B cell (primary cell): ENCODE measurements at regions not wholly inside any gene's neighbourhood (a gene's known extent, or its start where the extent isn't known, plus 50 kb on each side); places are given as distances from the start of the nearest gene placed in this dataset.

Experiments
- ATAC-seq: fragments of 200-7000 bp; cut with Tn5 transposase; one replicate; pipeline ENCODE4 v1.10.0; 2021; ENCODE audit warnings: low read depth, mild to moderate bottlenecking, moderate number of reproducible peaks, moderate library complexity
- CTCF ChIA-PET: fragments of 350-600 bp; sonication (Branson Sonifier 250); formaldehyde crosslinking; loops from one replicate; lab custom pipeline; 2021; ENCODE audit warnings: antibody characterized with exemption, inconsistent platforms; lab: Charles Lee
- POLR2A ChIA-PET: fragments of 350-600 bp; sonication (Branson Sonifier 250); formaldehyde crosslinking; loops from one replicate; lab custom pipeline; 2021; ENCODE audit warnings: antibody characterized with exemption; lab: Charles Lee
- DNase-seq: peaks from one replicate; pipeline ENCODE4 v3.0.0; 2013
- H2AFZ ChIP-seq: 2 replicates; pipeline ENCODE4 v1.6.1; 2012; ENCODE audit warnings: mild to moderate bottlenecking, low read depth, low read length; ENCODE audit not compliant: insufficient read depth, poor library complexity, severe bottlenecking
- H3K27ac ChIP-seq, 2 donors: 1 replicate in 1 of 2; 2 replicates in 1 of 2; pipeline ENCODE4 v1.5.1; 2012 to 2013; ENCODE audit warnings: low read length in 2 of 2, mild to moderate bottlenecking in 2 of 2, moderate library complexity in 1 of 2
- H3K27me3 ChIP-seq, 4 experiments: fragments of 200-600 bp in 1 of 4; sonication (generic) in 1 of 4; replicated peaks in 1 of 4; 1 replicate in 2 of 4; 2 replicates in 2 of 4; pipeline versions ENCODE4 v1.6.1 to v1.7.0; 2013 to 2016; ENCODE audit warnings: low read length in 3 of 4, mild to moderate bottlenecking in 2 of 4, mixed read lengths in 1 of 4, moderate library complexity in 1 of 4; ENCODE audit not compliant: insufficient read depth in 4 of 4, control insufficient read depth in 3 of 4; ENCODE audit errors: control extremely low read depth in 1 of 4
- H3K36me3 ChIP-seq, 2 experiments: replicated peaks in 1 of 2; 1 replicate in 1 of 2; 2 replicates in 1 of 2; pipeline versions ENCODE4 v1.6.1 to v1.7.1; 2013; ENCODE audit warnings: low read length in 1 of 2; ENCODE audit not compliant: insufficient read depth in 2 of 2, control insufficient read depth in 1 of 2; ENCODE audit errors: control extremely low read depth in 1 of 2, extremely low read depth in 1 of 2
- H3K4me1 ChIP-seq, 2 donors: fragments of 200-600 bp in 1 of 2; sonication (generic) in 1 of 2; 1 replicate in 1 of 2; 2 replicates in 1 of 2; pipeline versions ENCODE4 v1.5.1 to v1.6.1; 2013 to 2017; ENCODE audit warnings: low read length in 2 of 2; ENCODE audit not compliant: control insufficient read depth in 2 of 2, insufficient read depth in 2 of 2
- H3K4me2 ChIP-seq: replicated peaks from 2 replicates; pipeline ENCODE3; 2012; ENCODE audit warnings: mild to moderate bottlenecking, low read depth, low read length; ENCODE audit not compliant: poor library complexity, severe bottlenecking
- H3K4me3 ChIP-seq, 5 experiments: fragments of 200-600 bp in 1 of 5; sonication (generic) in 1 of 5; 1 replicate in 3 of 5; 2 replicates in 2 of 5; pipeline versions ENCODE4 v1.5.1 to v1.7.0; 2011 to 2016; ENCODE audit warnings: low read length in 4 of 5, mild to moderate bottlenecking in 4 of 5, low read depth in 2 of 5, control low read depth in 1 of 5, moderate library complexity in 1 of 5; ENCODE audit not compliant: insufficient read depth in 1 of 5; ENCODE audit errors: control extremely low read depth in 1 of 5, extremely low read depth in 1 of 5
- H3K79me2 ChIP-seq: fragments of 200-600 bp; sonication (generic); one replicate; pipeline ENCODE4 v1.6.0; 2016; ENCODE audit warnings: low read length; ENCODE audit not compliant: control insufficient read depth, insufficient read depth
- H3K9ac ChIP-seq: fragments of 200-600 bp; sonication (generic); 2 replicates; pipeline ENCODE4 v1.6.1; 2017; ENCODE audit warnings: mild to moderate bottlenecking, low read length, moderate library complexity
- H3K9me3 ChIP-seq, 3 donors: one replicate each; pipeline versions ENCODE4 v1.6.1 to v1.7.1; 2013; ENCODE audit warnings: low read length in 2 of 3; ENCODE audit not compliant: control insufficient read depth in 2 of 3, insufficient read depth in 1 of 3; ENCODE audit errors: control extremely low read depth in 1 of 3
- H4K20me1 ChIP-seq: 2 replicates; pipeline ENCODE4 v1.6.0; 2012; ENCODE audit warnings: mild to moderate bottlenecking, low read length; ENCODE audit not compliant: insufficient read depth, control insufficient read depth, poor library complexity, severe bottlenecking
- H3K27ac Mint-ChIP-seq: one replicate; pipeline ENCODE4 v1.8.0; 2021; ENCODE audit warnings: mixed read lengths
- H3K27me3 Mint-ChIP-seq: one replicate; pipeline ENCODE4 v1.8.0; 2021; ENCODE audit warnings: mixed read lengths
- H3K4me1 Mint-ChIP-seq: one replicate; pipeline ENCODE4 v1.8.0; 2021; ENCODE audit warnings: mixed read lengths
- H3K4me3 Mint-ChIP-seq: one replicate; pipeline ENCODE4 v1.8.0; 2021; ENCODE audit warnings: mixed read lengths
- H3K9me3 Mint-ChIP-seq: one replicate; pipeline ENCODE4 v1.8.0; 2022; ENCODE audit warnings: mixed read lengths; ENCODE audit not compliant: insufficient read depth
- CTCF ChIP-seq: fragments of 200-600 bp; IDR thresholded peaks from one replicate; pipeline ENCODE4 v1.8.0; 2022; ENCODE audit warnings: antibody characterized with exemption, mild to moderate bottlenecking
- EZH2 ChIP-seq: IDR thresholded peaks from 2 replicates; pipeline ENCODE4 v1.6.1; 2012; ENCODE audit warnings: borderline replicate concordance, low read depth, mild to moderate bottlenecking, moderate library complexity, low read length; ENCODE audit not compliant: insufficient read depth, poor library complexity, severe bottlenecking
- WGBS: methylation state at CpG from one replicate; pipeline ENCODE4 v1.1.5; 2013; ENCODE audit warnings: missing lambda C conversion rate; ENCODE audit not compliant: insufficient coverage; 5-methylcytosine and 5-hydroxymethylcytosine counted together
- intact Hi-C: fragments of 100-400 bp; cut with micrococcal nuclease; formaldehyde crosslinking; loops from one replicate; pipeline ENCODE4 v1.10.0; 2022

DNA sequence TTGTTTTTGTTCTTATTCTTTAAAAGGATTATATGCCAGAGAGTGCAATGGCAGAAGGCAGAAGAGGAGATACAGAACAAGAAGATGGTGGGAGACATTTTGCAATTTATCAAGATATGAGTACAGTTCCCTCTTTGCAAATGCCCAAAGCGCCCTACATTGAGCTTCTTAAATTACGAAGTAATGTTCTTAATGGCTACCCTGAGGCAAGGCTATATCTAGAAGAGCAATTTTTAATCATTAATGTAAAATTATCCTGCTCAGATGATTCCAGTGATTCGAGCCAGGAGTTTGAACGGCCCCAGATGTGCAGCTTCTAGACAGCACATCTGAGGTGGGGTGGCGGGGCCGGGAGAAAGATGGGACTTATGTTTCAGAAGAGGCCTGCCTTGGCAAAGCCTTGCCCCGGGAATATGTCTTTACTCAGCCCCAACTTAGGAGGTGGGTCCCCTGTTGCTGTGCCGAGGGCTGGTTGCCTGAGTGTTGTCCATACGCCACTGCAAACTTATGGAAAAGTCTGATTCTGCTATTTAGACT, 84.9 kb upstream of the MLN start:
- peaks cover 28% of the 10 kb centered on the region for H3K27me3 Mint-ChIP-seq
- Histone ChIP-seq H3K4me3 (no peak overlapping the region), H3K9me3 (no peaks in the 10 kb centered on the region), H3K79me2 (no peaks in the 10 kb centered on the region), H3K27ac (no peak overlapping the region), H3K36me3 (no peaks in the 10 kb centered on the region), H3K27me3 (peaks cover 0 to 5% (median 0%) of the 10 kb centered on the region in 4 experiments), H3K4me1 (no peaks in the 10 kb centered on the region), H3K4me2 (no peak overlapping the region), H4K20me1 (no peaks in the 10 kb centered on the region), H2AFZ (no peak overlapping the region), H3K9ac (no peak overlapping the region)
- no peaks in the 10 kb centered on the region for H3K4me1 Mint-ChIP-seq
- ATAC-seq (no peak), DNase-seq (no peak)
- no peak for TF ChIP-seq CTCF
- TF ChIP-seq EZH2 = no peak
- ChIA-PET POLR2A (no interaction called here), CTCF (no interaction called here)
- intact Hi-C loops = no loop called here
- no peak overlapping the region for H3K4me3 Mint-ChIP-seq
- no peaks in the 10 kb centered on the region for H3K9me3 Mint-ChIP-seq
- WGBS = 90% methylated on average over 5 of the region's 9 CpGs
- H3K27ac Mint-ChIP-seq = no peak overlapping the region

- ATAC-seq = no peak
- no peaks in the 10 kb centered on the region for H3K9me3 ChIP-seq
- DNase-seq = no peak
- CTCF ChIA-PET = no interaction called here
- WGBS = 89% methylated on average over 7 of the region's 10 CpGs
- H3K27me3 Mint-ChIP-seq = peaks cover 30% of the 10 kb centered on the region
- no peak overlapping the region for H3K4me3 Mint-ChIP-seq
- no peaks in the 10 kb centered on the region for H3K4me1 ChIP-seq
- no peak overlapping the region for H3K4me3 ChIP-seq
- H3K27ac ChIP-seq = no peak overlapping the region
- no peaks in the 10 kb centered on the region for H3K9me3 Mint-ChIP-seq
- no peak overlapping the region for H2AFZ ChIP-seq
- no peak overlapping the region for H3K27ac Mint-ChIP-seq
- H3K4me2 ChIP-seq = no peak overlapping the region
- no peaks in the 10 kb centered on the region for H3K36me3 ChIP-seq
- no peak for TF ChIP-seq EZH2
- no peak for TF ChIP-seq CTCF
- intact Hi-C loops = no loop called here
- H3K79me2 ChIP-seq = no peaks in the 10 kb centered on the region
- H3K9ac ChIP-seq = no peak overlapping the region
- H3K27me3 ChIP-seq = peaks cover 0 to 5% (median 0%) of the 10 kb centered on the region in 4 experiments
- H4K20me1 ChIP-seq = no peaks in the 10 kb centered on the region
- no peaks in the 10 kb centered on the region for H3K4me1 Mint-ChIP-seq
- POLR2A ChIA-PET = no interaction called here
Observed at GRCh38 chr6:33888183-33888582, 84.4 kb upstream of the MLN start.
